Mammary epithelial cell (primary cell): ENCODE measurements at regions not wholly inside any gene's neighbourhood (a gene's known extent, or its start where the extent isn't known, plus 50 kb on each side); places are given as distances from the start of the nearest gene placed in this dataset.

Experiments
- CTCF ChIP-seq, 2 donors: IDR thresholded peaks in 1 of 2; conservative IDR thresholded peaks in 1 of 2; 2 replicates each; pipeline ENCODE4 v1.5.1; 2011 to 2012; ENCODE audit warnings: inconsistent platforms in 2 of 2, low read length in 2 of 2, mild to moderate bottlenecking in 2 of 2, control low read depth in 1 of 2, low read depth in 1 of 2; ENCODE audit not compliant: insufficient read depth in 1 of 2; ENCODE audit errors: extremely low read depth in 1 of 2
- EZH2 ChIP-seq: IDR thresholded peaks from 2 replicates; pipeline ENCODE4 v1.6.1; 2012; ENCODE audit warnings: low read length, inconsistent platforms, borderline replicate concordance

DNA sequence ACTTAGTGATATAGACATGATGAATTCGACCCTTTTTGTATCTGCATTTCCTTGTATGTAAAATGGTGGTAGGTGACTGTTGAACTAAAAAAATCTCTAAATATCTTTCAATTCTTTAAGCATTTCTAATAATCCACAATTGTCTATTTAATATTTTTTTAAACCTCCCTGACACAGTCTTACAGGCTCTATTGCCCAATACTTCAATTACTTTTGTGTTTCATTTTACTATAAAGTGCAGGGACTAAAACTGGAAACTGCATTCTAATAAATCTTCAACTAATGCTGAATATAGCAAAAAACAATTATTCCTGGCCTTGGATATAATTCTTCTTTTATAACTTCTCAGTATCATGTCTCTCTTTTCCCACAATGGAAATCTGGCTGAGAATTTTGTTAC, 202.7 kb upstream of the PIK3R1 start:
- TF ChIP-seq CTCF (conservative IDR thresholded peaks at IDR 0.05 in 1 of 2, IDR thresholded peaks at IDR 0.05 in 1 of 2; ENCODE audit: extremely low read depth in 1 of 2, insufficient read depth in 1 of 2, low read depth in 1 of 2, low read length in 2 of 2) (no peak), EZH2 (no peak)
